ENCODE measurements at regions not wholly inside any gene's neighbourhood (a gene's known extent, or its start where the extent isn't known, plus 50 kb on each side); places are given as distances from the start of the nearest gene placed in this dataset.
A peak's percentile ranks its signal among the peaks of the same experiment; 100 is the strongest.

DNA sequence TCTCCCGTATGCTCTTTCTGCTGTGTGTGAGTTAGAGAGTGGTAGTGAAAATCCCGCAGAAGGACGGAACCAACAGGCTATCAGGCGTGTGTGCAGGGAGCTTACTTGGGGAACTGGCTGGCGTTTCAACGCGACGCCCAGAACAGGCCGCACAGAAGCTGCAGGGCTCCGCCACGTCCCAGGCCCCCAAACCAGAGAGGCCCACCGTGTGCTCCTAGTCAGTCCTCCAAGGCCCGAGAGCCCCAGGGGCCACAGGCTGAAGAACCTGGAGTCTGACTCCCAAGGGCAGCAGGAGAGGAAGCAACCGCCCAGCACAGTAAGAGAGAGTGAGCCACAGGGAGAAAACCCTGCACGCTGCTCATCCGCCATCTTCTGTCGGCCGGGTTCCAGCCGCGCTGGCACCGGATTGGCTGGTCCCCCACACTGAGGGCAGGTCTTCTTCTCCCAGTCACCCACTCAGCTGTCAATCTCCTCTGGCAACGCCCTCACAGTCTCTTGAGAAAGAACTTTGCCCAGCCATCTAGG lies 730.6 kb upstream of the VSTM2A start (continued):
- TF ChIP-seq YY1 (IDR thresholded peaks at IDR 0.05; ENCODE audit: borderline replicate concordance in 1 of 3, control insufficient read depth in 1 of 3, extremely low read depth in 1 of 3, insufficient read depth in 3 of 3, insufficient read length in 1 of 3, insufficient replicate concordance in 2 of 3, low read depth in 1 of 3, low read length in 2 of 3) (peak; percentile 84 to 95 (median 87)), LCOR (CRISPR knock-in tag; IDR thresholded peaks at IDR 0.05) (no peak), NFATC3 (IDR thresholded peaks at IDR 0.05) (no peak), L3MBTL2 (IDR thresholded peaks at IDR 0.05) (peak; percentile 78), SPI1 (IDR thresholded peaks at IDR 0.05; ENCODE audit: borderline replicate concordance, low read depth, low read length) (0 out of 2 replicates have a peak, but pooled peaks have one; percentile 21), PTBP1 (IDR thresholded peaks at IDR 0.05; ENCODE audit: low read depth, low read length) (no peak), POLR2H (tag; IDR thresholded peaks at IDR 0.05; ENCODE audit: low read depth) (peak; percentile 58), MAFG (tag; conservative IDR thresholded peaks at IDR 0.05) (no peak), ZMIZ1 (IDR thresholded peaks at IDR 0.05; ENCODE audit: low read depth in 2 of 2, low read length in 2 of 2) (no peak), MLLT1 (IDR thresholded peaks at IDR 0.05) (no peak), TAF7 (tag; IDR thresholded peaks at IDR 0.05) (peak; percentile 96)
- TF ChIP-seq, protein P1, sequence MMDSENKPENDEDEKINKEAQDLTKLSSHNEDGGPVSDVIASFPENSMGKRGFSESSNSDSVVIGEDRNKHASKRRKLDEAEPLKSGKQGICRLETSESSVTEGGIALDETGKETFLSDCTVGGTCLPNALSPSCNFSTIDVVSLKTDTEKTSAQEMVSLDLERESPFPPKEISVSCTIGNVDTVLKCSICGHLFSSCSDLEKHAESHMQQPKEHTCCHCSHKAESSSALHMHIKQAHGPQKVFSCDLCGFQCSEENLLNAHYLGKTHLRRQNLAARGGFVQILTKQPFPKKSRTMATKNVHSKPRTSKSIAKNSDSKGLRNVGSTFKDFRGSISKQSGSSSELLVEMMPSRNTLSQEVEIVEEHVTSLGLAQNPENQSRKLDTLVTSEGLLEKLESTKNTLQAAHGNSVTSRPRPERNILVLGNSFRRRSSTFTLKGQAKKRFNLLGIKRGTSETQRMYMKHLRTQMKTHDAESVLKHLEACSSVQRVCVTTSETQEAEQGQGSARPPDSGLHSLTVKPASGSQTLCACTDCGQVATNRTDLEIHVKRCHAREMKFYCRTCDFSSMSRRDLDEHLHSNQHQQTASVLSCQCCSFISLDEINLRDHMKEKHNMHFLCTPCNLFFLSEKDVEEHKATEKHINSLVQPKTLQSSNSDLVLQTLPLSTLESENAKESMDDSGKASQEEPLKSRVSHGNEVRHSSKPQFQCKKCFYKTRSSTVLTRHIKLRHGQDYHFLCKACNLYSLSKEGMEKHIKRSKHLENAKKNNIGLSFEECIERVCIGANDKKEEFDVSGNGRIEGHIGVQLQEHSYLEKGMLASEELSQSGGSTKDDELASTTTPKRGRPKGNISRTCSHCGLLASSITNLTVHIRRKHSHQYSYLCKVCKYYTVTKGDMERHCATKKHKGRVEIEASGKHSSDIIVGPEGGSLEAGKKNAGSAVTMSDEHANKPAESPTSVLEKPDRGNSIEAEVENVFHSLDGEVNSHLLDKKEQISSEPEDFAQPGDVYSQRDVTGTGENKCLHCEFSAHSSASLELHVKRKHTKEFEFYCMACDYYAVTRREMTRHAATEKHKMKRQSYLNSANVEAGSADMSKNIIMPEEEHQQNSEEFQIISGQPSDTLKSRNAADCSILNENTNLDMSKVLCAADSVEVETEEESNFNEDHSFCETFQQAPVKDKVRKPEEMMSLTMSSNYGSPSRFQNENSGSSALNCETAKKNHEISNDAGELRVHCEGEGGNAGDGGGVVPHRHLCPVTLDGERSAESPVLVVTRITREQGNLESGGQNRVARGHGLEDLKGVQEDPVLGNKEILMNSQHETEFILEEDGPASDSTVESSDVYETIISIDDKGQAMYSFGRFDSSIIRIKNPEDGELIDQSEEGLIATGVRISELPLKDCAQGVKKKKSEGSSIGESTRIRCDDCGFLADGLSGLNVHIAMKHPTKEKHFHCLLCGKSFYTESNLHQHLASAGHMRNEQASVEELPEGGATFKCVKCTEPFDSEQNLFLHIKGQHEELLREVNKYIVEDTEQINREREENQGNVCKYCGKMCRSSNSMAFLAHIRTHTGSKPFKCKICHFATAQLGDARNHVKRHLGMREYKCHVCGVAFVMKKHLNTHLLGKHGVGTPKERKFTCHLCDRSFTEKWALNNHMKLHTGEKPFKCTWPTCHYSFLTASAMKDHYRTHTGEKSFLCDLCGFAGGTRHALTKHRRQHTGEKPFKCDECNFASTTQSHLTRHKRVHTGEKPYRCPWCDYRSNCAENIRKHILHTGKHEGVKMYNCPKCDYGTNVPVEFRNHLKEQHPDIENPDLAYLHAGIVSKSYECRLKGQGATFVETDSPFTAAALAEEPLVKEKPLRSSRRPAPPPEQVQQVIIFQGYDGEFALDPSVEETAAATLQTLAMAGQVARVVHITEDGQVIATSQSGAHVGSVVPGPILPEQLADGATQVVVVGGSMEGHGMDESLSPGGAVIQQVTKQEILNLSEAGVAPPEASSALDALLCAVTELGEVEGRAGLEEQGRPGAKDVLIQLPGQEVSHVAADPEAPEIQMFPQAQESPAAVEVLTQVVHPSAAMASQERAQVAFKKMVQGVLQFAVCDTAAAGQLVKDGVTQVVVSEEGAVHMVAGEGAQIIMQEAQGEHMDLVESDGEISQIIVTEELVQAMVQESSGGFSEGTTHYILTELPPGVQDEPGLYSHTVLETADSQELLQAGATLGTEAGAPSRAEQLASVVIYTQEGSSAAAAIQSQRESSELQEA (IDR thresholded peaks at IDR 0.05; ENCODE audit: low read depth) = no peak
- TF ChIP-seq, protein P2, sequence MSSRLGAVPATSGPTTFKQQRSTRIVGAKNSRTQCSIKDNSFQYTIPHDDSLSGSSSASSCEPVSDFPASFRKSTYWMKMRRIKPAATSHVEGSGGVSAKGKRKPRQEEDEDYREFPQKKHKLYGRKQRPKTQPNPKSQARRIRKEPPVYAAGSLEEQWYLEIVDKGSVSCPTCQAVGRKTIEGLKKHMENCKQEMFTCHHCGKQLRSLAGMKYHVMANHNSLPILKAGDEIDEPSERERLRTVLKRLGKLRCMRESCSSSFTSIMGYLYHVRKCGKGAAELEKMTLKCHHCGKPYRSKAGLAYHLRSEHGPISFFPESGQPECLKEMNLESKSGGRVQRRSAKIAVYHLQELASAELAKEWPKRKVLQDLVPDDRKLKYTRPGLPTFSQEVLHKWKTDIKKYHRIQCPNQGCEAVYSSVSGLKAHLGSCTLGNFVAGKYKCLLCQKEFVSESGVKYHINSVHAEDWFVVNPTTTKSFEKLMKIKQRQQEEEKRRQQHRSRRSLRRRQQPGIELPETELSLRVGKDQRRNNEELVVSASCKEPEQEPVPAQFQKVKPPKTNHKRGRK (tag; IDR thresholded peaks at IDR 0.05) = no peak
